ENCODE measurements at regions not wholly inside any gene's neighbourhood (a gene's known extent, or its start where the extent isn't known, plus 50 kb on each side); places are given as distances from the start of the nearest gene placed in this dataset.

GRCh38 chr13:73336773-73337172 is 278.0 kb downstream of the KLF5 start:
- TF ChIP-seq CTCF (IDR thresholded peaks at IDR 0.05) (no peak), POLR2A (IDR thresholded peaks at IDR 0.05) (no peak)

Measured in body of pancreas (tissue), 4 donors.